ENCODE measurements at regions not wholly inside any gene's neighbourhood (a gene's known extent, or its start where the extent isn't known, plus 50 kb on each side); places are given as distances from the start of the nearest gene placed in this dataset.

DNA sequence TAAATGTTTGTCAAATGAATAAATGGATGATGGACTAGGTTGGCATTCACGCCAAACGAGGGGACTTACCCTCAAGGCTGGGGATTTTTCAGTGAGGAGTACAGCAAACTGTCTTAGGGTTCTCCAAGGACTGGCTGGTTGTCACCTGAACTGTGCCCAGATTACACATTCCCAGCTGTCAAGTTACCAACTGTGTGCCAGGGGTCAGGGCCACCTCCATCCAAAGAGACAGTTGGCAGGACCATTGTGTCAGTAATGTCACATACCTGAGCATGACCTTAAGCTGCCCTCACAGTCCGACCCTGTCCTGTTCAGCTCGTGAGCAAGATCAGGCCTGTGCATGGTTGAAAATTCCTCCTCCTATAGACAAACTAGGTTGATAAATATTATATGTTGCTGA is 116.7 kb downstream of the MID1IP1 start:
- TF ChIP-seq, protein P1, sequence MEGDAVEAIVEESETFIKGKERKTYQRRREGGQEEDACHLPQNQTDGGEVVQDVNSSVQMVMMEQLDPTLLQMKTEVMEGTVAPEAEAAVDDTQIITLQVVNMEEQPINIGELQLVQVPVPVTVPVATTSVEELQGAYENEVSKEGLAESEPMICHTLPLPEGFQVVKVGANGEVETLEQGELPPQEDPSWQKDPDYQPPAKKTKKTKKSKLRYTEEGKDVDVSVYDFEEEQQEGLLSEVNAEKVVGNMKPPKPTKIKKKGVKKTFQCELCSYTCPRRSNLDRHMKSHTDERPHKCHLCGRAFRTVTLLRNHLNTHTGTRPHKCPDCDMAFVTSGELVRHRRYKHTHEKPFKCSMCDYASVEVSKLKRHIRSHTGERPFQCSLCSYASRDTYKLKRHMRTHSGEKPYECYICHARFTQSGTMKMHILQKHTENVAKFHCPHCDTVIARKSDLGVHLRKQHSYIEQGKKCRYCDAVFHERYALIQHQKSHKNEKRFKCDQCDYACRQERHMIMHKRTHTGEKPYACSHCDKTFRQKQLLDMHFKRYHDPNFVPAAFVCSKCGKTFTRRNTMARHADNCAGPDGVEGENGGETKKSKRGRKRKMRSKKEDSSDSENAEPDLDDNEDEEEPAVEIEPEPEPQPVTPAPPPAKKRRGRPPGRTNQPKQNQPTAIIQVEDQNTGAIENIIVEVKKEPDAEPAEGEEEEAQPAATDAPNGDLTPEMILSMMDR (IDR thresholded peaks at IDR 0.05): no peak
- TF ChIP-seq POLR2A (IDR thresholded peaks at IDR 0.05): no peak

All from body of pancreas (tissue), 4 donors.